Naive B cell (primary cell): ENCODE measurements at regions not wholly inside any gene's neighbourhood (a gene's known extent, or its start where the extent isn't known, plus 50 kb on each side); places are given as distances from the start of the nearest gene placed in this dataset.

Source experiments
- ATAC-seq, 2 donors: fragments of 150-1000 bp; cut with Tn5 transposase; 2 replicates each; pipeline ENCODE4 v1.10.0; 2021; ENCODE audit warnings: low read depth in 2 of 2, mild to moderate bottlenecking in 2 of 2, moderate library complexity in 2 of 2
- DNase-seq: peaks from one replicate; pipeline ENCODE4 v3.0.0; 2022
- H3K27ac Mint-ChIP-seq, 6 donors: one replicate each; pipeline ENCODE4 v1.8.0; 2020 to 2022; ENCODE audit warnings: mild to moderate bottlenecking in 6 of 6, mixed read lengths in 6 of 6, moderate library complexity in 5 of 6, inconsistent platforms in 2 of 6
- H3K27me3 Mint-ChIP-seq, 3 donors: one replicate each; pipeline ENCODE4 v1.8.0; 2021 to 2022; ENCODE audit warnings: mixed read lengths in 3 of 3, mild to moderate bottlenecking in 1 of 3
- H3K36me3 Mint-ChIP-seq, 2 donors: one replicate each; pipeline ENCODE4 v1.8.0; 2020 to 2022; ENCODE audit warnings: mixed read lengths in 2 of 2, inconsistent platforms in 1 of 2, mild to moderate bottlenecking in 1 of 2
- H3K4me1 Mint-ChIP-seq, 3 donors: one replicate each; pipeline ENCODE4 v1.8.0; 2020 to 2022; ENCODE audit warnings: mixed read lengths in 3 of 3, inconsistent platforms in 1 of 3, mild to moderate bottlenecking in 1 of 3, moderate library complexity in 1 of 3
- H3K4me3 Mint-ChIP-seq, 8 donors: one replicate each; pipeline ENCODE4 v1.8.0; 2020 to 2022; ENCODE audit warnings: mild to moderate bottlenecking in 8 of 8, mixed read lengths in 8 of 8, moderate library complexity in 8 of 8, inconsistent platforms in 2 of 8
- H3K9me3 Mint-ChIP-seq, 7 donors: one replicate each; pipeline ENCODE4 v1.8.0; 2020 to 2022; ENCODE audit warnings: mixed read lengths in 7 of 7, mild to moderate bottlenecking in 5 of 7, inconsistent platforms in 2 of 7, moderate library complexity in 1 of 7

DNA sequence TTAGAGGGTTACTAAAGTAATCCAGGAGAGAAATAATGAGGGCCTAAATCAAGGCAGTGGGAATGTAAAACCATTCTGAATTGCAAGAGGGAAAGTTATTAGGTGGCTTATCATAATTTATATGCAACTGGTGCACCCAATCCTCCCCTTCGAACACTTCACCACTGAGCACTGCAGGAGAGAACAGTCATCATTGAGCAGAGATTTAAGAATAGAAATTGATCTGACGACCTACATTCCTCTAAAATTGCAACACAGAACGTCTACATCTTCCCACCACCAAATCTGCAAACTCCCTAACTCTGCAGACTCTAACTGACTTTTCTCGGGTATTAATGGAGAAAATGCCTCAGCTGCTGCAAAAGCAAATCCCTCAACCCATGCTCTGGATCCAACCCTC is 138.5 kb upstream of the CDH20 start:
- no peak overlapping the region for H3K27ac Mint-ChIP-seq
- no peak for DNase-seq
- ATAC-seq, result no peak
- peaks cover 0 to 7% (median 2%) of the 10 kb centered on the region in 7 donors for H3K9me3 Mint-ChIP-seq
- H3K36me3 Mint-ChIP-seq, result no peaks in the 10 kb centered on the region
- H3K4me1 Mint-ChIP-seq, result no peaks in the 10 kb centered on the region
- no peak overlapping the region for H3K4me3 Mint-ChIP-seq
- H3K27me3 Mint-ChIP-seq, result no peaks in the 10 kb centered on the region

- H3K4me3 Mint-ChIP-seq, result no peak overlapping the region
- no peaks in the 10 kb centered on the region for H3K27me3 Mint-ChIP-seq
- peaks cover 0 to 6% (median 2%) of the 10 kb centered on the region in 7 donors for H3K9me3 Mint-ChIP-seq
- ATAC-seq, result no peak
- H3K27ac Mint-ChIP-seq, result no peak overlapping the region
- H3K4me1 Mint-ChIP-seq, result no peaks in the 10 kb centered on the region
- H3K36me3 Mint-ChIP-seq, result no peaks in the 10 kb centered on the region
- no peak for DNase-seq
Observed at GRCh38 chr18:61196750-61197149, 136.5 kb upstream of the CDH20 start.

DNA sequence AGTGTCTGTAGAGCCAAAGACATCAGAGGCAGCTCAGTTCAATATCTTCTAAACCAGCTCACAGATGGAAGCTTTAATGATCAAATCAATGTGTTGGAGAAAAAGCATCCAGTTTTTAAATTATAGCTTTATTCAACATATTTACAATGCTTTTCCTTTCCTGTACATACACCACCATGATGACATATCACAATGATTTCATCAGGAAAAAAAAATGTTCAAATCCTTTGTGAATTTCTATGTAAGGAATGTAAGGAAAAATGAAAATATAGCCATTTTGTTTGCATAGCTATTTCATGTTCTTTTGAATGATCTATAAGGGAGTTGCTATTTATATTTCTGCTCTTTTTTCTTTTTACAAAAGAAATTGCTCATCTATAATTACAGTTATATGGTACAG is 134.7 kb upstream of the CDH20 start:
- no peak overlapping the region for H3K27ac Mint-ChIP-seq
- DNase-seq (no peak), ATAC-seq (no peak)
- H3K36me3 Mint-ChIP-seq, result no peaks in the 10 kb centered on the region
- no peaks in the 10 kb centered on the region for H3K4me1 Mint-ChIP-seq
- H3K9me3 Mint-ChIP-seq, result peaks cover 0 to 3% (median 0%) of the 10 kb centered on the region in 7 donors
- no peak overlapping the region for H3K4me3 Mint-ChIP-seq
- H3K27me3 Mint-ChIP-seq, result no peaks in the 10 kb centered on the region

DNA sequence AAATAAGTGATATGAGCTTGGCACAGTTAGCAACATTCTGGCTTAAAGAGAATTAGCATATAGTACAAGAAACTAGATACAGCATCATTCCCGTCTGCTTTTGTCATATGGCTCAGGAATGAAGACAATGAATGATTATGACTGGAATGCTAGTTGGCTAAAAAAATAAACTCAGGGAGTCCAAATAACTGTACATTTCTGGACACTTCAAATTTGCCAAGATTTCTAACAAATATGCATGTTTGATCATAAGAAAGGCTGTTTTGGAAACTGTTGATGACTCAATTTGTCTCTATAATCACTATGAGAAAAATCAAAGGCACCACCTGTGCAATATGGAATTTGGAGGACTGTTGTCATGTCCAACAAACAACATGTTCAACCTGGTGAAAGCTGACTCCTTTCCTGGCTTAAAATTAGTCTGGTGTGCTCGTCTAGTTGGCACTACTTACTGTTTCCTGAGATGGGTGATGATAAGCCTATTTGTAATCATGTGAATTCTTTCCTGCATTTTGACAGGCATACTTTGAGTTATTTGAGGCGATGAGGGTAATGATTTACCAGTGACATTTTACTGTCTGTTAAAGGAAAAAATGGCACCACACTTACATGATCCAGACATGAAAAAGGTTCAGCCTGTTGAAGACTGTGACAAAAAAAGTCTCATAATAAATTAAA is 133.9 kb upstream of the CDH20 start:
- Mint-ChIP-seq H3K27ac (no peak overlapping the region), H3K36me3 (no peaks in the 10 kb centered on the region), H3K4me3 (no peak overlapping the region), H3K9me3 (peaks cover 0 to 2% (median 0%) of the 10 kb centered on the region in 7 donors), H3K4me1 (no peaks in the 10 kb centered on the region), H3K27me3 (no peaks in the 10 kb centered on the region)
- ATAC-seq, result no peak
- no peak for DNase-seq

DNA sequence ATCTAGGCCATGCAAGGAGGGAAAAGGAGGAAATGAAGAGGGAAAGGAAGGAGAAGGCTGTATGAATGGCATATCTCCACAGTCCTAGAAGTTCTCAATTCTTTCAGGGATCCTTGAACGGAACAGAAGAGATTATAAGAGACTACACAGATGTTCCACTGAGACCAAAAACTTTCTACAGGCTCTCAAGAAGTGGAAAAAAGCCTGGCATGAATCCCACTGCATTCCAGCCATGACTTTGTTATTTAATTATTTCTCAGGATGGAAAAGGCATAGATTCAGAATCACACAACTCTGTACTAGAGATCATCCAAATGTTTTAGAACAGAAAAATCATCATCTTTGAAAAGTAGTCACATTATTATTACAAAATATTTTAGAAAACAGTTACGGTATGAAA is 131.7 kb upstream of the CDH20 start:
- DNase-seq (no peak), ATAC-seq (no peak)
- H3K27me3 Mint-ChIP-seq, result no peaks in the 10 kb centered on the region
- H3K9me3 Mint-ChIP-seq, result no peaks in the 10 kb centered on the region
- H3K36me3 Mint-ChIP-seq, result no peaks in the 10 kb centered on the region
- no peak overlapping the region for H3K27ac Mint-ChIP-seq
- no peak overlapping the region for H3K4me3 Mint-ChIP-seq
- H3K4me1 Mint-ChIP-seq, result no peaks in the 10 kb centered on the region

GRCh38 chr18:61203151-61203550 is 130.1 kb upstream of the CDH20 start:
- Mint-ChIP-seq H3K4me3 (no peak overlapping the region), H3K36me3 (no peaks in the 10 kb centered on the region), H3K4me1 (no peaks in the 10 kb centered on the region), H3K9me3 (peaks cover 0 to 5% (median 0%) of the 10 kb centered on the region in 7 donors), H3K27ac (no peak overlapping the region), H3K27me3 (no peaks in the 10 kb centered on the region)
- DNase-seq, result no peak
- ATAC-seq, result no peak

DNA sequence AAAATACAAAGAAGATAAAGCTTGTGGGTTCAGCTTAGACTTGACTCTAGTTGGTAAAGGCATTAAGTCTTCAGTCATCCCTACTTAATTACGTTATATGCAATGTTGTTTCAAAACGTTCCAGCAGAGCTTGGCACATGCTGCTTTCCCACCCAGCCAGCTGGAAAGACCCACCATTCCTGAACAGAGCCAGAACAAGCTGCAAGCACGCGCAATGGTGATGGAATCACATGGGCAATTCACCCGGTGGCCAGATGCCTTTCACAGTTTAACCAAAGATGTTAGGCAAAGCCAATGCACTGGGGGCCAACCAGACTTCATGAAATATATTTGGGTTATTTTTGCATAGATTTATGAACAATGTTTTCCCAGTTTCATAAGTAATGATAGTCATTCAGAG is 123.4 kb upstream of the CDH20 start:
- H3K4me3 Mint-ChIP-seq, result no peak overlapping the region
- no peak for DNase-seq
- no peaks in the 10 kb centered on the region for H3K4me1 Mint-ChIP-seq
- no peaks in the 10 kb centered on the region for H3K27me3 Mint-ChIP-seq
- H3K9me3 Mint-ChIP-seq, result peaks cover 0 to 16% (median 4%) of the 10 kb centered on the region in 7 donors
- H3K36me3 Mint-ChIP-seq, result no peaks in the 10 kb centered on the region
- no peak overlapping the region for H3K27ac Mint-ChIP-seq
- no peak for ATAC-seq

DNA sequence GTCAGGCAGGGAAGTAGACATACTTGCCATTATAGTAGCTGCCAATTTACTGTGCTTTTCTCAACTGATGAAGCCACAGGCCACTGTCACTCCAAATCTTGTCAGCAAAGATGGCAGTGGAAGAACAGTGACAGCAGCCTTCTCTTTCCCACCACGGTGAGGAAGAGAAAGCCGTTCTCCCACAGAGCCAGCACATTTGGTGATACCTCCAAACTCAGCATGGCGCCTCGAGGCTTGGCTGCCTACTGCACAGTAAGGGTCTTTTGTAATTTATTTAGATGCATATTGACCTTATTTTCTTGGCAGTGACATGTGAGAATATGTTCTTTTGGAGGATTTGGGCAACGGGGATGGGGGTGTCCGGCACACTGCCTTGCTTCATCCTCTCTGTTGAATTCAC is 117.2 kb upstream of the CDH20 start:
- no peak for DNase-seq
- Mint-ChIP-seq H3K4me1 (no peaks in the 10 kb centered on the region), H3K9me3 (peaks cover 0 to 20% (median 4%) of the 10 kb centered on the region in 7 donors), H3K36me3 (no peaks in the 10 kb centered on the region), H3K4me3 (no peak overlapping the region), H3K27ac (no peak overlapping the region), H3K27me3 (no peaks in the 10 kb centered on the region)
- ATAC-seq, result no peak

GRCh38 chr18:61222206-61222605 is 111.0 kb upstream of the CDH20 start:
- Mint-ChIP-seq H3K4me1 (no peaks in the 10 kb centered on the region), H3K9me3 (peaks cover 0 to 19% (median 6%) of the 10 kb centered on the region in 7 donors), H3K27ac (no peak overlapping the region), H3K36me3 (peaks cover 0 to 5% of the 10 kb centered on the region in 2 donors), H3K27me3 (peaks cover 0 to 13% (median 0%) of the 10 kb centered on the region in 3 donors), H3K4me3 (no peak overlapping the region)
- no peak for ATAC-seq
- DNase-seq, result no peak

DNA sequence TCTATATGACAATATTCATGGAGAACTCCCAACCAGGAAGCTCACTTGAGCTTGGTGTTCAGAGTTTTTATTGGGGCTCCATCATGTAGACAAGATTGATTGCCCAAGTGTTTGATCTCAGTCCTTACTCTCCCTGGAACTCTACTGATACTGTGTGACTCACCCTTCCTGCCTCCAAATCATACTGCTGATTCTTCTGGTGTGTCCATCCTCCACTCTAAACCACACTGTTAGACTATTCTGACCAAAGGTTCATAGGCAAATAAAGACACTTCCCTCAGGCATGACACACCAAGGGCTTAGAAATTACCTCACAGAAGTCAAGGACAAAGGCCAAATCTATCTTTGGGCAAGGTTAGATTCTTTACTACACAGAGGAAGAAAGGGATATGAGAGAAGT is 107.9 kb upstream of the CDH20 start:
- H3K4me3 Mint-ChIP-seq, result no peak overlapping the region
- H3K27me3 Mint-ChIP-seq, result peaks cover 0 to 13% (median 0%) of the 10 kb centered on the region in 3 donors
- H3K4me1 Mint-ChIP-seq, result no peaks in the 10 kb centered on the region
- ATAC-seq (no peak), DNase-seq (no peak)
- H3K9me3 Mint-ChIP-seq, result peaks cover 0 to 19% (median 9%) of the 10 kb centered on the region in 7 donors
- peaks cover 0 to 5% of the 10 kb centered on the region in 2 donors for H3K36me3 Mint-ChIP-seq
- no peak overlapping the region for H3K27ac Mint-ChIP-seq

GRCh38 chr18:61236356-61237057 is 96.7 kb upstream of the CDH20 start:
- H3K36me3 Mint-ChIP-seq, result no peaks in the 10 kb centered on the region
- H3K4me1 Mint-ChIP-seq, result no peaks in the 10 kb centered on the region
- no peaks in the 10 kb centered on the region for H3K9me3 Mint-ChIP-seq
- DNase-seq (no peak), ATAC-seq (no peak)
- H3K27ac Mint-ChIP-seq, result no peak overlapping the region
- no peaks in the 10 kb centered on the region for H3K27me3 Mint-ChIP-seq
- no peak overlapping the region for H3K4me3 Mint-ChIP-seq

- H3K27ac Mint-ChIP-seq, result peak overlapping the region in 1 of 6 donors; percentile 61
- H3K27me3 Mint-ChIP-seq, result no peaks in the 10 kb centered on the region
- H3K4me3 Mint-ChIP-seq, result no peak overlapping the region
- ATAC-seq, result no peak
- no peaks in the 10 kb centered on the region for H3K4me1 Mint-ChIP-seq
- no peaks in the 10 kb centered on the region for H3K36me3 Mint-ChIP-seq
- DNase-seq, result no peak
- no peaks in the 10 kb centered on the region for H3K9me3 Mint-ChIP-seq
Observed at GRCh38 chr18:61237529-61237928, 95.7 kb upstream of the CDH20 start.

DNA sequence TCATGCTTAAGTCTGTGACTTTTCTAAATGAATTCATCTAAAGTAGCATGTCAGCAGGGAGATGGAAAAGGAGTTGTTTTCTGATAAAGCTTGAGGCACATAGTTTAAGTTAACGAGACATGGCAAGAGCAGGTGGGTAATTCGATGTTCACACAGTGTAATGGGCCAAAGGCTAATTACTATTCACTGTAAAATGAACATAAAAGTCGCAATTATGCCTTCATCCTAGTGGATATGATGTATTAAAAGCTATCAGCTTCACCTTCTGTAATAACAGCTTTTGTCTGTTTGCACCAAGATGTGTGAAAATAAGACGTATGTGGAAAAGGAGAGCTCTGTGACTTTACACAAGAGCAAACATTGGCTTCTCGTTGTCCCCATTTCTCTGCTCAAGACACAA is 94.2 kb upstream of the CDH20 start:
- ATAC-seq, result no peak
- H3K27ac Mint-ChIP-seq, result no peak overlapping the region

DNA sequence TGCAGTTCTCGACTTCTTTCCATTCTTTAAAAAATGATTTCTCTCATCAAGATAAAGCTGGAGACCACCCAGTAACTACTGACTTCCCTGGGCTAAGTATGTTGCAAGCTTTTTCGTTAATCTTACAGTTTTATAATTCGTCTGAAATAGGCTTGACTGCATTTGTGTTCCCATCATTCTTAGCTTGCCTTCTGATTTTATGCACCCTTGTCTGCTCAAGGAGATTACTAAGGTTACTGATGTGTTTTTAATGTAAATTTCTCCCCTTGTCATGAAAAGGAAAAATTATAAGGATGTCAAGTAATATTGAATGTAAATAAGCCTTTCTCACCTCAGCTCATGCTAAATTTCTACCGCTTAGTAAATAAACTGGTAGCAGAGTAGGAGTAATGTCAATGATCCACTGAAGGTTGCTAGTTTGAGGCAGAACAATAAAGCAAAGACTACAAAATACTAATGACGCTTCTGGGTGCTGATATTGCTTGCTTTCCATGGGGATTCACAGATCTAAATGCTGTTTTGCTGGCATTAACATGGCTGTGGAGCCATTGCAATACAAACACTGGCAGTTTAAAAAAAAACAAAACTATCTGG is 91.9 kb upstream of the CDH20 start:
- ATAC-seq (no peak), DNase-seq (no peak)
- Mint-ChIP-seq H3K27me3 (no peaks in the 10 kb centered on the region), H3K9me3 (peaks cover 0 to 4% (median 0%) of the 10 kb centered on the region in 7 donors), H3K4me3 (no peak overlapping the region), H3K27ac (no peak overlapping the region), H3K36me3 (no peaks in the 10 kb centered on the region), H3K4me1 (no peaks in the 10 kb centered on the region)

More for the DNA sequence above, 94.2 kb upstream of the CDH20 start:
- no peak overlapping the region for H3K4me3 Mint-ChIP-seq
- no peaks in the 10 kb centered on the region for H3K27me3 Mint-ChIP-seq
- no peaks in the 10 kb centered on the region for H3K9me3 Mint-ChIP-seq
- H3K36me3 Mint-ChIP-seq, result no peaks in the 10 kb centered on the region
- no peaks in the 10 kb centered on the region for H3K4me1 Mint-ChIP-seq
- DNase-seq, result no peak
